Right lobe of liver (tissue), 6 donors: ENCODE measurements at regions not wholly inside any gene's neighbourhood (a gene's known extent, or its start where the extent isn't known, plus 50 kb on each side); places are given as distances from the start of the nearest gene placed in this dataset.
"Not testable (repeated sequence)": the region's sequence is repeated elsewhere in the genome, so short reads cannot be mapped to it uniquely, and the experiment has no call there.

Experiments used
- ATAC-seq, 4 donors: fragments of 200-7000 bp; cut with Tn5 transposase; one replicate each; pipeline ENCODE4 v1.9.1; 2020; ENCODE audit warnings: mild to moderate bottlenecking in 4 of 4, moderate library complexity in 4 of 4
- DNase-seq, 3 donors: peaks; one replicate each; pipeline ENCODE4 v3.0.0-alpha.2; 2020
- H3K27ac ChIP-seq, 3 donors: fragments of 200-600 bp; one replicate each; pipeline ENCODE4 v1.8.0; 2022
- H3K27me3 ChIP-seq, 2 donors: fragments of 200-600 bp; one replicate each; pipeline ENCODE4 v1.8.0; 2022
- H3K36me3 ChIP-seq, 4 donors: fragments of 200-600 bp; sonication (generic) in 1 of 4; one replicate each; pipeline versions ENCODE4 v1.5.1 to v1.8.0; 2017 to 2022; ENCODE audit warnings: control low read depth in 1 of 4
- H3K4me1 ChIP-seq, 4 donors: fragments of 200-600 bp; sonication (generic) in 1 of 4; one replicate each; pipeline versions ENCODE4 v1.5.1 to v1.8.0; 2017 to 2022; ENCODE audit warnings: control low read depth in 1 of 4
- H3K4me3 ChIP-seq, 3 donors: fragments of 200-600 bp; one replicate each; pipeline ENCODE4 v1.8.0; 2022
- H3K9me3 ChIP-seq, 4 donors: fragments of 200-600 bp; sonication (generic) in 1 of 4; one replicate each; pipeline versions ENCODE4 v1.5.1 to v1.8.0; 2017 to 2022; ENCODE audit warnings: control low read depth in 1 of 4
- WGBS: methylation state at CpG from one replicate; pipeline ENCODE4 v1.1.6; 2018; ENCODE audit warnings: low coverage, low lambda C conversion rate; ENCODE audit not compliant: insufficient coverage; ENCODE audit errors: missing lambda C conversion rate; 5-methylcytosine and 5-hydroxymethylcytosine counted together
- intact Hi-C, 2 donors: fragments of 100-400 bp; cut with DNase I; formaldehyde crosslinking; loops; one replicate each; pipeline versions ENCODE4 v1.11.2 to v1.14.1; 2022
- donor health status: DM: no; HTN: yes; CAD: no.
- donor health status: DM: no; HTN: no; CAD: no.
- donor health status: DM: no; HTN: no; CAD: no.
- donor health status: DM: no; HTN: yes; CAD: no.
- donor health status: DM: no; HTN: yes; CAD: no.

GRCh38 chr21:8194042-8194441, 2327.3 kb upstream of the TPTE start:
- no CpG with 5 or more reads among the region's 17 CpGs for WGBS
- intact Hi-C loops, H3K4me1 ChIP-seq, H3K27me3 ChIP-seq, H3K36me3 ChIP-seq, H3K4me3 ChIP-seq, H3K27ac ChIP-seq, DNase-seq, H3K9me3 ChIP-seq: not testable (repeated sequence)
- ATAC-seq: peak; percentile 74 to 91 (median 88)

DNA sequence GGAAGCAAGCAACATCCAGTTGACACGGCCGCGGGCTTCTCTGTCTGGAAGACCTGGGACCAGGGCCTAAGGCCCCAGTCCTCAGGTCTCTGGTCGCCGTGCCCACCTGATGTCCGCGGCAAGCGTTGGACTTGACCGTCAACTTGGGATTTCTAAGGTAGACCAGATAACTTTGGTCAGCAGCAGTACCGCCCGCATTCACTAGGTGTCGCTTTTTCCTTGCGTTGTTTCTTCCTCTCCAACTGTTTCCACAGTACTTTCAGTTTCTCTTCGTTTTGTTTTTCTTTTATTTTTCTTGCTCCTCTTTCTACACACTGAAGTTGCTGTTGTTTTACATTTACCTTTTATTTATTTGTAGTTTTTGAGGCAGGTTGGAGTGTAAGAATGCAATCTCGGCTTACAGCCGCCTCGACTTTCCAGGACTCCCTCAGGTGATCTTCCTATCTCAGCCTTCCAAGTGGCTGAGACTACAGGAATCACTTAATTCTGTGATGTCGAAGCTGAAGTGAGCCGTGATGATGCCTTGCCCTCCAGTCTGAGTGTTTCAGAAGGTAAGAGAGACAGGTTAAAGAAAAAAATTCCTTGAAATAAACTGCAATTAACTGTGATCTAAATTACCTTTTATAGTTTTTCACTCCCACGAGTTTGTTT, 2323.9 kb upstream of the TPTE start:
- H3K4me1 ChIP-seq, intact Hi-C loops, H3K27ac ChIP-seq, H3K36me3 ChIP-seq, H3K4me3 ChIP-seq, H3K27me3 ChIP-seq, DNase-seq, H3K9me3 ChIP-seq: not testable (repeated sequence)
- peak; percentile 74 to 84 (median 82) for ATAC-seq
- no CpG with 5 or more reads among the region's 20 CpGs for WGBS

GRCh38 chr21:8205094-8205891, 2316.1 kb upstream of the TPTE start:
- H3K4me3 ChIP-seq, H3K4me1 ChIP-seq, DNase-seq, H3K27ac ChIP-seq, intact Hi-C loops, H3K9me3 ChIP-seq, H3K36me3 ChIP-seq, H3K27me3 ChIP-seq: not testable (repeated sequence)
- peak; percentile 98 to 100 (median 100) for ATAC-seq
- WGBS: no CpG with 5 or more reads among the region's 111 CpGs

GRCh38 chr21:8205892-8206188, 2315.5 kb upstream of the TPTE start:
- intact Hi-C loops, H3K27ac ChIP-seq, H3K4me1 ChIP-seq, H3K27me3 ChIP-seq, H3K36me3 ChIP-seq, H3K4me3 ChIP-seq, DNase-seq, H3K9me3 ChIP-seq, ATAC-seq: not testable (repeated sequence)
- WGBS: no CpG with 5 or more reads among the region's 40 CpGs

GRCh38 chr21:8212986-8213550, 2308.3 kb upstream of the TPTE start:
- ATAC-seq, intact Hi-C loops: not testable (repeated sequence)

GRCh38 chr21:8214539-8214938, 2306.8 kb upstream of the TPTE start:
- H3K27me3 ChIP-seq, H3K4me1 ChIP-seq, H3K36me3 ChIP-seq, DNase-seq, H3K27ac ChIP-seq, intact Hi-C loops, H3K4me3 ChIP-seq, ATAC-seq, H3K9me3 ChIP-seq: not testable (repeated sequence)
- 31% methylated on average over 30 of the region's 70 CpGs for WGBS

More at GRCh38 chr21:8212986-8213550, 2308.3 kb upstream of the TPTE start:
- DNase-seq: peak; percentile 69 to 97 (median 94)
- not testable (repeated sequence) for H3K36me3 ChIP-seq, H3K4me1 ChIP-seq, H3K9me3 ChIP-seq, H3K4me3 ChIP-seq, H3K27me3 ChIP-seq, H3K27ac ChIP-seq
- WGBS: 47% methylated on average over 27 of the region's 111 CpGs

- ATAC-seq: peak; percentile 32 to 69 (median 44)
- H3K4me3 ChIP-seq, H3K4me1 ChIP-seq, DNase-seq, intact Hi-C loops, H3K27me3 ChIP-seq, H3K9me3 ChIP-seq, H3K36me3 ChIP-seq, H3K27ac ChIP-seq: not testable (repeated sequence)
- WGBS: no CpG with 5 or more reads among the region's 5 CpGs
Observed at GRCh38 chr21:8229366-8230150, 2291.8 kb upstream of the TPTE start.

DNA sequence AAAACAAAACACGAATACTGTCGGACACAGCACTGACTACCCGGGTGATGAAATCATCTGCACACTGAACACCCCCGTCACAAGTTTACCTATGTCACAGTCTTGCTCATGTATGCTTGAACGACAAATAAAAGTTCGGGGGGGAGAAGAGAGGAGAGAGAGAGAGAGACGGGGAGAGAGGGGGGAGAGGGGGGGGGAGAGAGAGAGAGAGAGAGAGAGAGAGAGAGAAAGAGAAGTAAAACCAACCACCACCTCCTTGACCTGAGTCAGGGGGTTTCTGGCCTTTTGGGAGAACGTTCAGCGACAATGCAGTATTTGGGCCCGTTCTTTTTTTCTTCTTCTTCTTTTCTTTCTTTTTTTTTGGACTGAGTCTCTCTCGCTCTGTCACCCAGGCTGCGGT, 2290.1 kb upstream of the TPTE start:
- H3K36me3 ChIP-seq, H3K9me3 ChIP-seq, H3K4me1 ChIP-seq, H3K27ac ChIP-seq, H3K4me3 ChIP-seq, intact Hi-C loops, H3K27me3 ChIP-seq, DNase-seq: not testable (repeated sequence)
- WGBS: 49% methylated on average over 5 of the region's 12 CpGs
- peak in 1 of 4 donors; percentile 51 for ATAC-seq

- H3K4me1 ChIP-seq, DNase-seq, H3K27me3 ChIP-seq, H3K4me3 ChIP-seq, ATAC-seq, H3K9me3 ChIP-seq, H3K36me3 ChIP-seq, intact Hi-C loops, H3K27ac ChIP-seq: not testable (repeated sequence)
- WGBS: 24% methylated on average over 1 of the region's 1 CpG
Observed at GRCh38 chr21:8233000-8233399, 2288.4 kb upstream of the TPTE start.

GRCh38 chr21:8234059-8234458, 2287.3 kb upstream of the TPTE start:
- ATAC-seq, H3K27me3 ChIP-seq: not testable (repeated sequence)
- WGBS: 27% methylated on average over 1 of the region's 1 CpG

More at GRCh38 chr21:8234059-8234458, 2287.3 kb upstream of the TPTE start:
- H3K36me3 ChIP-seq, H3K4me3 ChIP-seq, DNase-seq, H3K4me1 ChIP-seq, intact Hi-C loops, H3K27ac ChIP-seq, H3K9me3 ChIP-seq: not testable (repeated sequence)
